Upper lobe of right lung (tissue), 1 donor: ENCODE measurements at regions not wholly inside any gene's neighbourhood (a gene's known extent, or its start where the extent isn't known, plus 50 kb on each side); places are given as distances from the start of the nearest gene placed in this dataset.
"Not testable (repeated sequence)": the region's sequence is repeated elsewhere in the genome, so short reads cannot be mapped to it uniquely, and the experiment has no call there.

Source experiments
- ATAC-seq: fragments of 200-7000 bp; cut with Tn5 transposase; one replicate; pipeline ENCODE4 v1.9.1; 2020; ENCODE audit warnings: mild to moderate bottlenecking, moderate library complexity
- DNase-seq: peaks from one replicate; pipeline ENCODE4 v3.0.0-alpha.2; 2020
- H3K27ac ChIP-seq: fragments of 200-600 bp; one replicate; pipeline ENCODE4 v1.8.0; 2022
- H3K27me3 ChIP-seq: fragments of 200-600 bp; one replicate; pipeline ENCODE4 v1.8.0; 2022; ENCODE audit warnings: mild to moderate bottlenecking
- H3K36me3 ChIP-seq: fragments of 200-600 bp; one replicate; pipeline ENCODE4 v1.8.0; 2022
- H3K4me1 ChIP-seq: fragments of 200-600 bp; one replicate; pipeline ENCODE4 v1.8.0; 2022
- H3K4me3 ChIP-seq: fragments of 200-600 bp; one replicate; pipeline ENCODE4 v1.8.0; 2022; ENCODE audit warnings: mild to moderate bottlenecking
- H3K9me3 ChIP-seq: fragments of 200-600 bp; one replicate; pipeline ENCODE4 v1.8.0; 2022
- CTCF ChIP-seq: fragments of 200-600 bp; IDR thresholded peaks from one replicate; pipeline ENCODE4 v1.8.0; 2022; ENCODE audit warnings: antibody characterized with exemption
- intact Hi-C: fragments of 100-400 bp; cut with DNase I; formaldehyde crosslinking; loops from one replicate; pipeline ENCODE4 v1.11.0; 2022
- donor health status: DM: no; HTN: yes; CAD: no; lungs with severe emphysema.

- Histone ChIP-seq H3K27ac (no peak overlapping the region), H3K4me1 (no peaks in the 10 kb centered on the region), H3K27me3 (no peaks in the 10 kb centered on the region), H3K36me3 (no peaks in the 10 kb centered on the region), H3K4me3 (no peak overlapping the region), H3K9me3 (no peaks in the 10 kb centered on the region)
- DNase-seq (no peak), ATAC-seq (no peak)
- TF ChIP-seq CTCF: no peak
- intact Hi-C loops: no loop called here
Measured at GRCh38 chr1:82139751-82140468, 339.2 kb downstream of the ADGRL2 start.

- intact Hi-C loops, ATAC-seq, H3K4me3 ChIP-seq, DNase-seq, H3K27ac ChIP-seq, H3K9me3 ChIP-seq, H3K27me3 ChIP-seq, H3K4me1 ChIP-seq, H3K36me3 ChIP-seq: not testable (repeated sequence)
Measured at GRCh38 chr1:82136351-82136750, 335.6 kb downstream of the ADGRL2 start.

- no peak for DNase-seq
- no peak for TF ChIP-seq CTCF
- Histone ChIP-seq H3K27ac (no peak overlapping the region), H3K9me3 (no peaks in the 10 kb centered on the region), H3K4me1 (no peaks in the 10 kb centered on the region), H3K4me3 (no peak overlapping the region), H3K27me3 (no peaks in the 10 kb centered on the region), H3K36me3 (no peaks in the 10 kb centered on the region)
- ATAC-seq: no peak
- intact Hi-C loops: no loop called here
Measured at GRCh38 chr1:82125866-82126265, 325.1 kb downstream of the ADGRL2 start.

- DNase-seq: no peak
- Histone ChIP-seq H3K9me3 (no peaks in the 10 kb centered on the region), H3K36me3 (no peaks in the 10 kb centered on the region), H3K4me3 (no peak overlapping the region), H3K4me1 (no peaks in the 10 kb centered on the region), H3K27me3 (no peaks in the 10 kb centered on the region), H3K27ac (no peak overlapping the region)
- intact Hi-C loops: no loop called here
- no peak for TF ChIP-seq CTCF
- no peak for ATAC-seq
Measured at GRCh38 chr1:82125119-82125518, 324.4 kb downstream of the ADGRL2 start.

GRCh38 chr1:82121421-82121820, 320.7 kb downstream of the ADGRL2 start:
- Histone ChIP-seq H3K4me3 (no peak overlapping the region), H3K9me3 (no peaks in the 10 kb centered on the region), H3K36me3 (no peaks in the 10 kb centered on the region), H3K27ac (no peak overlapping the region), H3K27me3 (no peaks in the 10 kb centered on the region), H3K4me1 (no peaks in the 10 kb centered on the region)
- TF ChIP-seq CTCF: no peak
- intact Hi-C loops: no loop called here
- no peak for DNase-seq
- ATAC-seq: no peak

GRCh38 chr1:82116105-82116504, 315.4 kb downstream of the ADGRL2 start:
- no peaks in the 10 kb centered on the region for H3K27me3 ChIP-seq
- H3K4me1 ChIP-seq: peaks cover 4% of the 10 kb centered on the region
- ATAC-seq: no peak
- H3K27ac ChIP-seq: no peak overlapping the region
- intact Hi-C loops: no loop called here
- no peak overlapping the region for H3K4me3 ChIP-seq
- no peaks in the 10 kb centered on the region for H3K9me3 ChIP-seq
- DNase-seq: no peak
- no peak for TF ChIP-seq CTCF
- no peaks in the 10 kb centered on the region for H3K36me3 ChIP-seq
